ENCODE measurements at regions not wholly inside any gene's neighbourhood (a gene's known extent, or its start where the extent isn't known, plus 50 kb on each side); places are given as distances from the start of the nearest gene placed in this dataset.

GRCh38 chr6:151682251-151682650, 125.2 kb upstream of the ESR1 start:
- Histone ChIP-seq H4K20me1 (ENCODE audit: low read depth, low read length) (no peaks in the 10 kb centered on the region), H3K36me3 (ENCODE audit: low read length) (no peaks in the 10 kb centered on the region), H3K4me3 (ENCODE audit: insufficient read depth, low read length, poor library complexity, severe bottlenecking) (no peak overlapping the region), H3K9me3 (ENCODE audit: insufficient read depth, low read length) (no peaks in the 10 kb centered on the region), H2AFZ (ENCODE audit: low read depth, low read length, severe bottlenecking) (no peak overlapping the region), H3K79me2 (ENCODE audit: insufficient read depth, low read length) (no peaks in the 10 kb centered on the region), H3K27me3 (ENCODE audit: low read length) (no peaks in the 10 kb centered on the region), H3K9me2 (replicated peaks; ENCODE audit: insufficient read depth, low read length) (no peaks in the 10 kb centered on the region), H3K9ac (ENCODE audit: low read length) (no peak overlapping the region), H3K4me2 (ENCODE audit: low read depth, low read length, poor library complexity, severe bottlenecking) (no peak overlapping the region), H3F3A (ENCODE audit: insufficient read depth) (no peaks in the 10 kb centered on the region), H3K27ac (ENCODE audit: low read depth, low read length) (no peak overlapping the region)
- TF ChIP-seq EZH2phosphoT487 (conservative IDR thresholded peaks at IDR 0.05; ENCODE audit: low read length) (no peak), CTCF (IDR thresholded peaks at IDR 0.05; ENCODE audit: insufficient read depth, low read length, poor library complexity, severe bottlenecking) (no peak)

- H3K36me3 ChIP-seq (ENCODE audit: low read length), result no peaks in the 10 kb centered on the region
- H2AFZ ChIP-seq (ENCODE audit: low read depth, low read length, severe bottlenecking), result no peak overlapping the region
- H3K27ac ChIP-seq (ENCODE audit: low read depth, low read length), result no peak overlapping the region
- no peak for TF ChIP-seq EZH2phosphoT487 (conservative IDR thresholded peaks at IDR 0.05; ENCODE audit: low read length)
- H3K27me3 ChIP-seq (ENCODE audit: low read length), result no peaks in the 10 kb centered on the region
- no peaks in the 10 kb centered on the region for H3K9me2 ChIP-seq (replicated peaks; ENCODE audit: insufficient read depth, low read length)
- no peaks in the 10 kb centered on the region for H4K20me1 ChIP-seq (ENCODE audit: low read depth, low read length)
- no peak overlapping the region for H3K9ac ChIP-seq (ENCODE audit: low read length)
- no peaks in the 10 kb centered on the region for H3F3A ChIP-seq (ENCODE audit: insufficient read depth)
- no peaks in the 10 kb centered on the region for H3K79me2 ChIP-seq (ENCODE audit: insufficient read depth, low read length)
- no peak overlapping the region for H3K4me3 ChIP-seq (ENCODE audit: insufficient read depth, low read length, poor library complexity, severe bottlenecking)
- no peak overlapping the region for H3K4me2 ChIP-seq (ENCODE audit: low read depth, low read length, poor library complexity, severe bottlenecking)
- no peaks in the 10 kb centered on the region for H3K9me3 ChIP-seq (ENCODE audit: insufficient read depth, low read length)
Observed at GRCh38 chr6:151682922-151683321, 124.6 kb upstream of the ESR1 start.

GRCh38 chr6:151683381-151683780, 124.1 kb upstream of the ESR1 start:
- H3K4me3 ChIP-seq (ENCODE audit: insufficient read depth, low read length, poor library complexity, severe bottlenecking), result no peak overlapping the region
- H3K9ac ChIP-seq (ENCODE audit: low read length), result no peak overlapping the region
- no peaks in the 10 kb centered on the region for H3K79me2 ChIP-seq (ENCODE audit: insufficient read depth, low read length)
- no peaks in the 10 kb centered on the region for H3K9me3 ChIP-seq (ENCODE audit: insufficient read depth, low read length)
- H3K9me2 ChIP-seq (replicated peaks; ENCODE audit: insufficient read depth, low read length), result no peaks in the 10 kb centered on the region
- H3K36me3 ChIP-seq (ENCODE audit: low read length), result no peaks in the 10 kb centered on the region
- H3K4me2 ChIP-seq (ENCODE audit: low read depth, low read length, poor library complexity, severe bottlenecking), result no peak overlapping the region
- H3K27me3 ChIP-seq (ENCODE audit: low read length), result no peaks in the 10 kb centered on the region
- H4K20me1 ChIP-seq (ENCODE audit: low read depth, low read length), result no peaks in the 10 kb centered on the region
- TF ChIP-seq EZH2phosphoT487 (conservative IDR thresholded peaks at IDR 0.05; ENCODE audit: low read length), result no peak
- no peak for TF ChIP-seq CTCF (IDR thresholded peaks at IDR 0.05; ENCODE audit: insufficient read depth, low read length, poor library complexity, severe bottlenecking)
- no peak overlapping the region for H2AFZ ChIP-seq (ENCODE audit: low read depth, low read length, severe bottlenecking)
- no peaks in the 10 kb centered on the region for H3F3A ChIP-seq (ENCODE audit: insufficient read depth)
- no peak overlapping the region for H3K27ac ChIP-seq (ENCODE audit: low read depth, low read length)

GRCh38 chr6:151689499-151690201, 117.8 kb upstream of the ESR1 start:
- no peak overlapping the region for H3K27ac ChIP-seq (ENCODE audit: low read depth, low read length)
- no peaks in the 10 kb centered on the region for H3K36me3 ChIP-seq (ENCODE audit: low read length)
- H3K79me2 ChIP-seq (ENCODE audit: insufficient read depth, low read length), result no peaks in the 10 kb centered on the region
- H2AFZ ChIP-seq (ENCODE audit: low read depth, low read length, severe bottlenecking), result no peak overlapping the region
- H3K9ac ChIP-seq (ENCODE audit: low read length), result no peak overlapping the region
- no peak overlapping the region for H3K4me2 ChIP-seq (ENCODE audit: low read depth, low read length, poor library complexity, severe bottlenecking)
- H3F3A ChIP-seq (ENCODE audit: insufficient read depth), result no peaks in the 10 kb centered on the region
- H3K9me3 ChIP-seq (ENCODE audit: insufficient read depth, low read length), result no peaks in the 10 kb centered on the region
- H4K20me1 ChIP-seq (ENCODE audit: low read depth, low read length), result no peaks in the 10 kb centered on the region
- no peak overlapping the region for H3K4me3 ChIP-seq (ENCODE audit: insufficient read depth, low read length, poor library complexity, severe bottlenecking)
- TF ChIP-seq EZH2phosphoT487 (conservative IDR thresholded peaks at IDR 0.05; ENCODE audit: low read length) (no peak), CTCF (IDR thresholded peaks at IDR 0.05; ENCODE audit: insufficient read depth, low read length, poor library complexity, severe bottlenecking) (no peak)
- no peaks in the 10 kb centered on the region for H3K9me2 ChIP-seq (replicated peaks; ENCODE audit: insufficient read depth, low read length)
- H3K27me3 ChIP-seq (ENCODE audit: low read length), result no peaks in the 10 kb centered on the region

Measured in SU-DHL-6 (cell line).